Fibroblast of skin of left quadriceps (primary cell): ENCODE measurements at regions not wholly inside any gene's neighbourhood (a gene's known extent, or its start where the extent isn't known, plus 50 kb on each side); places are given as distances from the start of the nearest gene placed in this dataset.

Experiments
- DNase-seq, 2 experiments: peaks; one replicate each; pipeline ENCODE4 v3.0.0-alpha.2; 2013; ENCODE audit warnings: low read depth in 2 of 2

DNA sequence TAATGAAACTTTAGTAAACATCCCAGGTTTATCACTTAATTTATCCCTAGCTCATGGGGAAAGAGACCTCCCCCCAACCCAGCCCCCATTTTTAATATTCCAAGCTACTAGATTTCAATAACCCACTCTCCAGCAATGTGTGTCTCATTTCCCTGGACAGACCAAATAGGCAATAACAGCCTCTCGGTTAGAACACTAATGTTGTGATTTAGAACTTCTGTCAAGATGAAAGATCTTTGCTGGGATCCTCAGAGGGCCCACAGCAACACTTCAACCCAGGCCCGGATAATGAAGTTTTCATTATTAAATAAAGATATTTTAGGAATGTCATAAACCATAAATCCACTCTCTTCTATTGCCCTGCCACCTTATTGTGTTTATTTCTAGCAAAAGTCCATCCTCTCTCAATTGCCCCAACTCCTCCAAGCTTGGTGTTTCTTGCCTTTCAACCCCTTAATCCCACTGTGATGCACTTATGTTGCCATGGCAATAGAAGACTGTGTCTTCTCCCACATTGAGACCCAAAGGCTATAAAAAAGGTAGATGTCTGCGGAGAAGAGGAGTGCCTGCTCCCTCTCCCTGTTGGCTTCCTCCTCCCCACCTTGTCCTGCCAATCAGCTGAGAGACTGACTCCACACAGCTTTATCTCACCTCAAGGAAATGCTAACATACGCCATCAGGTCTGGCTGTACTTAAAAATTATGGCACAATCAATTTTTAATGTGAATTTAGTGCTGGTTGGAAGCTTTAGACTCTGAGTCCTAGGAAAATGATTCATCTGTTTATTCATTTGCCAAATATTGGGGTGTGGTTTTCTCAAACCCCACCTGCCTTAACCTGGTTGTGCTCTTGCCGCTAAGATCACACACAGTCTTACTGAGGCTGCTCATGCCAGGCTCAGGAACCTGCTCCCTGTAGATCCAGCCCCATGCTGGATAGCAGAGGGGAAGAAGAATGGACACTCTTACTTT, 258.3 kb upstream of the CAMK1G start:
- DNase-seq: no peak

DNA sequence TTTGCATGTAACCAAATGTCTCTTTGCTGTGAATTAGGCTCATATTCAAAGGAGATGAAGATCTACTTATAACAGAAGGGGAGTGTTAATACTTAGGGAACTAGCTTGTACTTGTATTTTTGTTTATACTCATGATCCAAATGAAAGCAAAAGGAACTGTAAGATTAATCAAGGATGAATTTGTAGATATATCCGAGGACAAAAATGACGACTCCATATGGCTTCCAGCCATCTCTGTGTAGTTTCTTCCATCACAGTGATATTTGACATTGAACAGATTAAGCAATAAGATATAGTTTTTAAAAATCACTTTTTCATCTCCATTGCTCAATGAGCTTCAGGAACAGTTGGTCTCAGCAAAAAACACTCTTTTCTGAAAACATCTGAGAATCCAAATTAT, 257.4 kb upstream of the CAMK1G start:
- DNase-seq: no peak

DNA sequence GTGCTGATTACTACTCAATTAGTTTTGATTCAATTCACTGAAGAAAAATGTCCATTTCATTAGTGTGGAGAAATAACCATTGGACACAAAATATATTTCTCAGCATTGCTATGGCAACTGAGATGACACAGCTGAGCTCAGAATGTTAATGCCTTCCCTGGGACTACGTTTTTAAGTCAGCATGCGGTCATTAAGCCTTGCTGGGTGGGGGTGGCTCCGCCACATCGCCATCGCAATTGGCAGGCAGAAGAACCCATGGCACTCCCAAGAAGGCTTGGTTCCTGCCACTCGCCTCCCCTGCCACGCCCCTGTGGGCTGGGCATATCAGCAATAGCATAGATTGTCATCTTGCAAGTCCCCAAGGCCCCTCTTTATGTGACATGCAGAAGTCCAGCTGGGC, 256.7 kb upstream of the CAMK1G start:
- DNase-seq: no peak

GRCh38 chr1:209328196-209328595, 255.3 kb upstream of the CAMK1G start:
- DNase-seq: no peak

DNA sequence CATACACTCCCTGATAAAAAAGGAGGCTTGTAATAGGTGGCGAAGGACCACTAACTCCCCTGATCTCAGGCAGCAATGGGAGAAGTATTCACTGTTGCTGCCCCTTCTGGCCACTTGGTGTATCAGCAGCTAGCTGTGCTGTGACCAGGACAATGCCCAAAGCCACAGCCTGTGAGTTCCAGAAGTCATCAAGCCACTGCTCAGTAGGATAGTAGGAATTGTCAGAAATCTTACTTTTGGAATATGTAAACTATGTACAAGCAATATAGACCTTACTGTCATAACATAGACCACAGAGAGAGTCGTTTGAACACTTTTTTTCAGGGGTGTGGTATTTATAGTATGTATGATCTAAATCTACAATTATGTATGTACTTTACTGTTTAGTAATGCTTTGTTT, 248.3 kb upstream of the CAMK1G start:
- peak in 1 of 2 experiments; percentile 18 for DNase-seq

DNA sequence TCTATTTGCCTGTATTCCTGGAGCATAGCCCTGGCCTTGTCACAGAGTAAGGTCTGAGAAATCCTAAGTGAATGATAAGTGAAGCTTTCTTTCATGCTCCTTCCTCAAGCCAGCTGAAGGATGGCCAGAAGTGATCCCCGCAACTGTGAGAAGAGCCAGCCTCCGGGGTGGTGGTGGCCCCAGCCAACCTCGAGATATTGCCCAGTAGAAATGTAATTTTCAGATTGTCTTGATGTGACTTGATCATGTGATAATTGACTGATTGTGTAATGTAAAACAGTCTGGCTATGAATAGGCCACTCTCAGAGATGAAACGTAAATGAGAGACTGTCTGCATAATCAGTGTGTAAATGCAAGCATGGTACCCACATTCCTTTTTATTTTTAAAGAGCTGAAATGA, 242.4 kb upstream of the CAMK1G start:
- DNase-seq: no peak

DNA sequence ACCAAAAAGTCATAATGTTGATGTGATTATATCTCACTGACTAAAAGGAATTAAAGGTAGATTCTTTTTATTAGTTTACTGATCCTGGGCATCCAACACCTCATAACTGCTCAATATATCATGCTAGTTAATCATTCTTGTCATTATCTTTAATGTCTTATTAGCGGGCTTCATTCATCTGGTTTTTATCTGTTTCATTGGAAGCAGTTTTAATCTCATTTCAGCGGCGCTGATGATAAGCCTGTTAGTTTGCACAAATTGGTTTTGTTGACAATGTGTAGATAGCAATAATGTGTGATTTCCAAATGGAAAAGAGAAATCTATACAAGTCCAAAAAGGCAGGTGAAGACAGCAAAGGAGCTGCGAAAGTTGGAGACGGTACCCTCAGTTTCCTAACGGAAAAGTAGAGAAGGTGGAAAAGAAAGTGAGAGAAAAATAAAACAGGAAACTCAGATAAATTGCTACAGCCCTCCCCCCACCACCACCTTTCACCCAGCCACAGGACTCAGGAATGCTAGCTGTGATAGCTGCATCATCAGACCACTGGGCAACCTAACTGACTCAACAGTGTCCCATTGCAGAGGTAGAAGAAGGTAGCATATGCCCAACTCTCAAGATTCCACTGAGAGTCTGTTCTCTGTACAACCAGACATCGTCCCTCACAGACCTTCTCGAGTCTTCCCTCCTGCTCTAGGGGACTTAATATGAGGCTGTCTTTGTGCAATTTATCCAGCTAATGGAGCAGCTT, 241.7 kb upstream of the CAMK1G start:
- no peak for DNase-seq

GRCh38 chr1:209342441-209343175, 240.9 kb upstream of the CAMK1G start:
- DNase-seq: no peak

DNA sequence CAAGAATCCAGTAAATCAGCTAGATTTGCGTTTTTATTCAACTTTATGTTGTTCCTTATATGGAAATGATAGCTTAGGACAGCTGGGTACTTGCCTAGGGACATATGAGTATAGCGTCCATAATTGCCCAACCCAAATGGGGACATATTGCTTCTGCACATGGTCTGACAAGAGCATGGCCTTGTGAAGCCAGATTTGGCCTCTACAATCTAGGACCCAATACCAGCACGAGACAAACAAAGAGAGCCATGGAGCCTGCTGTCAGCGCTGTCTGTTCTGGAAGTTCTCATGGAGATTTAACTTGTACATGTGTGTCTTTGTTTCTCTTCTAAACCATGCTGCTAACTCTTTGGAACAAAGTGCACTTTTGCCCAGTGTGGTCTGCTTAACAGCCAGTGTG, 240.0 kb upstream of the CAMK1G start:
- DNase-seq: no peak

DNA sequence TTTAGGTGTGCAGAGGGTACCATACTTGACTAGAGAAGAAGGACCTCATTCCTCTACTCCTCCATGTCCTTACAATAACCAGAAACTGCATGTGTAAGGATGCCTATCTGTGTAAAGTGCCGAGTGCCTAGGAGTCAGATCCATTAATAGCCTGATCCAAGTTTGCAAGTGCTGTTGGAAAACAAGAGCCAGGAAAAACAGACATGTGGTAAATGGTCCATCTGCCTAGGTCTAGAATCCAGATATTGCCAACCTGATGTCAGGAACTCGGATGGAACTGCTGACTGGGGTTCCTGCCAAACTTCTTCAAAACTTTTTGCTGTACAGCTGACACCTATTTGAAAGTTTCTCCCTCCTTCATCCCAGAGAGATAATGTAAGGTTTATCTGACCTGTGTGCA, 239.4 kb upstream of the CAMK1G start:
- DNase-seq: no peak

DNA sequence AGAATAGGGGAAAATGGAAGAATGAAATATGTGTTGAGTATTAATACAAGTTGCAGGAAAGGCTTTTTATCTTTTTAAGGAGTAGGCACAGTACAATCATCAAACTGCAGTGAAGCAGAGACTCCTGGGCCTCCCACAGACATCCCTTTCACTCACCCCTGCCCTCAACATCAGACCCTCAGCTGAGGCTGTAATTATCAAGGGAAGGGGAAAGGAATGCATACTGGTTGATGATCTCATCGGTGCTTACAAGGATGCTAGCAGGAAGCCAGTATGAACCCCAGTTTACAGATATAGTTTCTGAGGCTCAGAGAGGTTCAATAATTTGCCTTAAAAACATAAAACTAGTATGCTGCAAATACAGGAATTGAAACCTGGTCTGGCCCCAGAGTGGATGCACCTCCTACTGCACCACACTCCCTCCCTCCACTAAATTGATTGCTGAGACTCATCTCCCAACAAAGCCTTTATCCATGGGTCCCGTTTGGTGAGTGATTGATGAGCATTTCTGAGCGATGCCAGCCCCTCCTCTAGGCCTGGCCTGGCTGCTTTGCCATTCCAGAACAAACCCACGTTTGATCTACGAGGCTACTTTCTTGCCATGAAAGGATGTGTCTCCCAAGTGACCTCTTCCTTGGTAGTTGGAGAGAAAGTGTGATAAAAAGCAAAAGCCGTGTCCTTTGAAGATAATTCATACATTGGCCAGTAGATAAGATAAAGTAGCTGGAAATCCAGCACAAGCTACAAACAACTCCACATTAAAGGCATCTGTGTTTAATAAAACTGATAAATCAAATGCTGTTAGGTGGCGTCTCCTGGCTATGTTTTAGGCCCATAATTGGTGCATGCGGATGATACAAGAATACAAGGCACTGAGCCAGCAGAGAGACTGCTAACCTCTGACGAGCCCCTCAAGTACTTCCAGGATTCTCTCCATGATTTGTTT, 233.9 kb upstream of the CAMK1G start:
- DNase-seq: peak; percentile 68 to 75

- no peak for DNase-seq
Measured at GRCh38 chr1:209353053-209353452, 230.5 kb upstream of the CAMK1G start.

- peak; percentile 86 to 89 for DNase-seq
Measured at GRCh38 chr1:209354111-209354839, 229.2 kb upstream of the CAMK1G start.

DNA sequence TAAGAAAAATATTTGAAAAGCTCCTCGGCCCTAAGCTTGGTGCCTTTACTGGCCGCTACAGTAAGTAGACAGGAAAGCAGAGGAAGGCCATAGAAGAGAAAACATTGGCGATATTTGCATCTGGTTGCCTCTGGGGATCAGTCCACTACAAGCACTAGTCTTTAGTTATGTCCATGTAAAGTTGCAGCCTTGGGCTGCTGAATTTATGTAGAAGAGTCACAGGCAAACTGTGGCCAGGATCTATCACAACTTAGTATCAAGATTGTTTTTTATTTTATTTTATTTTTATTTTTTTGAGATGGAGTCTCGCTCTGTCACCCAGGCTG, 228.7 kb upstream of the CAMK1G start:
- DNase-seq: no peak

- no peak for DNase-seq
Measured at GRCh38 chr1:209355415-209355814, 228.1 kb upstream of the CAMK1G start.

DNA sequence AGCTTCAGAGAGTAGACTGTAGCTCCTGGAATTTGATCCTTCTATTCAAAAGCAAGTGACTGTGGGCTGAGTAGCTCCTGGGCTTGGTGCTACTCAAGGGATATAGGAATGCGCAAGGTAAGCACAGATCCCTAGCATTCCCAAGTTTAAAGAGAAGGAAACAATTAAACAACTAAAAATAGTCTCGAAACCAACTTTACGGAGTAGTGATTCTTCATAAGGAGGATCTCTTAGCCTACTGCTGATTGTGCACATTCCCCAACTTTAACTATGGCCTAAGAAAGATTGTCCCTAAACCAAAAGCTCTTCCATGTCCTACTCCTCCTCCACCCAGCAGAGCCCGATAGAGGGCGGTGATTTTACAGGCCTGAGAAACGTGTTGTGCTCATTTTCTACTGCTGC, 226.5 kb upstream of the CAMK1G start:
- DNase-seq: no peak

- no peak for DNase-seq
Measured at GRCh38 chr1:209363112-209363511, 220.4 kb upstream of the CAMK1G start.

GRCh38 chr1:209364716-209365115, 218.8 kb upstream of the CAMK1G start:
- no peak for DNase-seq

- DNase-seq: peak; percentile 84
Measured at GRCh38 chr1:209367061-209367772, 216.3 kb upstream of the CAMK1G start.
